GM23338 (cell line): ENCODE measurements at regions not wholly inside any gene's neighbourhood (a gene's known extent, or its start where the extent isn't known, plus 50 kb on each side); places are given as distances from the start of the nearest gene placed in this dataset.

Experiments
- CREB1 ChIP-seq: fragments of 250-450 bp; sonication (Bioruptor Pico); IDR thresholded peaks from 2 replicates; pipeline ENCODE4 v1.5.0; 2020; ENCODE audit warnings: low read depth, mild to moderate bottlenecking, moderate library complexity
- CTCF ChIP-seq, 2 experiments: fragments of 200-600 bp in 1 of 2; sonication (generic) in 1 of 2; conservative IDR thresholded peaks; 2 replicates each; pipeline versions ENCODE4 v1.5.1 to v1.6.1; 2016 to 2017; ENCODE audit warnings: antibody characterized with exemption in 2 of 2, low read depth in 2 of 2, mild to moderate bottlenecking in 2 of 2, moderate library complexity in 1 of 2
- EZH2 ChIP-seq: fragments of 200-600 bp; sonication (generic); IDR thresholded peaks from one replicate; pipeline ENCODE4 v1.8.0; 2017; ENCODE audit warnings: antibody characterized with exemption, mild to moderate bottlenecking, low read depth; ENCODE audit not compliant: unreplicated experiment
- EZH2phosphoT487 ChIP-seq: fragments of 200-600 bp; sonication (generic); IDR thresholded peaks from one replicate; pipeline ENCODE4 v1.8.1; 2018; ENCODE audit warnings: antibody characterized with exemption; ENCODE audit not compliant: unreplicated experiment
- JUNB ChIP-seq: IDR thresholded peaks from one replicate; pipeline ENCODE4 v1.6.1; 2016; ENCODE audit warnings: antibody characterized with exemption; ENCODE audit not compliant: unreplicated experiment
- NANOG ChIP-seq: IDR thresholded peaks from 2 replicates; pipeline ENCODE4 v1.6.1; 2016; ENCODE audit warnings: antibody characterized with exemption, borderline replicate concordance
- POLR2AphosphoS5 ChIP-seq: IDR thresholded peaks from 2 replicates; pipeline ENCODE4 v1.6.1; 2016; ENCODE audit warnings: antibody characterized with exemption, low read depth
- REST ChIP-seq: IDR thresholded peaks from one replicate; pipeline ENCODE4 v1.6.1; 2018; ENCODE audit warnings: antibody characterized with exemption; ENCODE audit not compliant: unreplicated experiment
- STAT1 ChIP-seq: IDR thresholded peaks from one replicate; pipeline ENCODE4 v1.6.1; 2016; ENCODE audit warnings: antibody characterized with exemption; ENCODE audit not compliant: unreplicated experiment
- ZNF114 ChIP-seq: fragments of 250-450 bp; sonication (Bioruptor Pico); IDR thresholded peaks from 2 replicates; pipeline ENCODE4 v1.5.0; 2020; ENCODE audit warnings: mild to moderate bottlenecking, moderate library complexity
- ZNF331 ChIP-seq: fragments of 250-450 bp; sonication (Bioruptor Pico); IDR thresholded peaks from 2 replicates; pipeline ENCODE4 v1.5.0; 2020; ENCODE audit warnings: low read depth, mild to moderate bottlenecking, moderate library complexity

- no peak for TF ChIP-seq CTCF (conservative IDR thresholded peaks at IDR 0.05; ENCODE audit: low read depth in 2 of 2)
- no peak for TF ChIP-seq EZH2
- TF ChIP-seq POLR2AphosphoS5 = no peak
- no peak for TF ChIP-seq JUNB
- TF ChIP-seq REST = no peak
- TF ChIP-seq ZNF114 (CRISPR knock-in tag) = no peak
- no peak for TF ChIP-seq CREB1 (CRISPR knock-in tag)
- TF ChIP-seq ZNF331 (CRISPR knock-in tag) = no peak
- TF ChIP-seq NANOG = no peak
- no peak for TF ChIP-seq EZH2phosphoT487
- TF ChIP-seq STAT1 = no peak
Observed at GRCh38 chr3:104810896-104811295, 555.8 kb upstream of the ALCAM start.
